HepG2 (cell line): ENCODE measurements at regions not wholly inside any gene's neighbourhood (a gene's known extent, or its start where the extent isn't known, plus 50 kb on each side); places are given as distances from the start of the nearest gene placed in this dataset.

Source experiments
- BRD4 ChIP-seq: sonication (generic); formaldehyde crosslinking; IDR thresholded peaks from 2 replicates; pipeline ENCODE4 v1.4.0; 2020; ENCODE audit warnings: missing genetic modification reagents
- EEA1 ChIP-seq: sonication (generic); formaldehyde crosslinking; IDR thresholded peaks from 2 replicates; pipeline ENCODE4 v1.5.1; 2020; ENCODE audit warnings: mild to moderate bottlenecking, missing genetic modification reagents, borderline replicate concordance
- ELF4 ChIP-seq: sonication (generic); formaldehyde crosslinking; IDR thresholded peaks from 2 replicates; pipeline ENCODE4 v1.5.0; 2020; ENCODE audit warnings: missing genetic modification reagents, mild to moderate bottlenecking, moderate library complexity, borderline replicate concordance
- ETV5 ChIP-seq: IDR thresholded peaks from 2 replicates; pipeline ENCODE4 v1.6.1; 2018; ENCODE audit warnings: missing biosample characterization, missing genetic modification reagents, inconsistent platforms, borderline replicate concordance
- HDAC2 ChIP-seq: sonication (generic); formaldehyde crosslinking; IDR thresholded peaks from 2 replicates; pipeline ENCODE4 v1.4.0; 2020; ENCODE audit warnings: missing genetic modification reagents
- SIX1 ChIP-seq: sonication (generic); formaldehyde crosslinking; IDR thresholded peaks from 2 replicates; pipeline ENCODE4 v1.4.0; 2020; ENCODE audit warnings: missing genetic modification reagents, borderline replicate concordance
- SMAD1 ChIP-seq: sonication (generic); formaldehyde crosslinking; IDR thresholded peaks from 2 replicates; pipeline ENCODE4 v1.4.0; 2020; ENCODE audit warnings: missing genetic modification reagents, low read depth, mild to moderate bottlenecking, borderline replicate concordance
- SMAD9 ChIP-seq: sonication (generic); formaldehyde crosslinking; IDR thresholded peaks from 2 replicates; pipeline ENCODE4 v1.5.1; 2020; ENCODE audit warnings: mild to moderate bottlenecking, missing genetic modification reagents
- SP5 ChIP-seq: IDR thresholded peaks from 2 replicates; pipeline ENCODE4 v1.6.1; 2016; ENCODE audit warnings: low read depth, borderline replicate concordance
- SPEN ChIP-seq: sonication (generic); formaldehyde crosslinking; IDR thresholded peaks from 2 replicates; pipeline ENCODE4 v1.5.1; 2020; ENCODE audit warnings: low read depth, mild to moderate bottlenecking, missing genetic modification reagents
- STAG1 ChIP-seq: sonication (generic); formaldehyde crosslinking; IDR thresholded peaks from 2 replicates; pipeline ENCODE4 v1.4.0; 2020; ENCODE audit warnings: missing genetic modification reagents
- TEAD2 ChIP-seq: sonication (generic); formaldehyde crosslinking; IDR thresholded peaks from 2 replicates; pipeline ENCODE4 v1.9.0; 2021; ENCODE audit warnings: missing genetic modification reagents
- ZBTB21 ChIP-seq: sonication (generic); formaldehyde crosslinking; IDR thresholded peaks from 2 replicates; pipeline ENCODE4 v1.4.0; 2020; ENCODE audit warnings: missing genetic modification reagents
- ZBTB26 ChIP-seq: IDR thresholded peaks from 2 replicates; pipeline ENCODE4 v1.6.1; 2016; ENCODE audit warnings: missing compliant biosample characterization, missing genetic modification reagents, borderline replicate concordance
- ZNF256 ChIP-seq: sonication (generic); formaldehyde crosslinking; conservative IDR thresholded peaks from 2 replicates; pipeline ENCODE4 v1.4.0; 2020; ENCODE audit warnings: missing genetic modification reagents
- ZNF510 ChIP-seq: sonication (generic); formaldehyde crosslinking; IDR thresholded peaks from 2 replicates; pipeline ENCODE4 v1.4.0; 2020; ENCODE audit warnings: low read depth, mild to moderate bottlenecking, missing genetic modification reagents
- ZNF674 ChIP-seq: sonication (generic); formaldehyde crosslinking; IDR thresholded peaks from 2 replicates; pipeline ENCODE4 v1.5.0; 2020; ENCODE audit warnings: low read depth, mild to moderate bottlenecking, missing genetic modification reagents
- ZNF782 ChIP-seq: sonication (generic); formaldehyde crosslinking; IDR thresholded peaks from 2 replicates; pipeline ENCODE4 v1.4.0; 2020; ENCODE audit warnings: missing genetic modification reagents, mild to moderate bottlenecking, borderline replicate concordance
- ZNF883 ChIP-seq: sonication (generic); formaldehyde crosslinking; IDR thresholded peaks from 2 replicates; pipeline ENCODE4 v1.5.1; 2020; ENCODE audit warnings: mild to moderate bottlenecking, missing genetic modification reagents; ENCODE audit errors: not compliant biosample characterization
- ZUFSP ChIP-seq: sonication (generic); formaldehyde crosslinking; IDR thresholded peaks from 2 replicates; pipeline ENCODE4 v1.9.0; 2021; ENCODE audit warnings: missing genetic modification reagents, mild to moderate bottlenecking, borderline replicate concordance
- TF ChIP-seq, protein P1 (sequence below): sonication (generic); formaldehyde crosslinking; IDR thresholded peaks from 2 replicates; pipeline ENCODE4 v1.4.0; 2020; ENCODE audit warnings: missing genetic modification reagents
- TF ChIP-seq, protein P2 (sequence below): sonication (generic); formaldehyde crosslinking; IDR thresholded peaks from 2 replicates; pipeline ENCODE4 v1.8.1; 2022; ENCODE audit warnings: low read depth, mild to moderate bottlenecking, missing genetic modification reagents

- TF ChIP-seq, protein P1, sequence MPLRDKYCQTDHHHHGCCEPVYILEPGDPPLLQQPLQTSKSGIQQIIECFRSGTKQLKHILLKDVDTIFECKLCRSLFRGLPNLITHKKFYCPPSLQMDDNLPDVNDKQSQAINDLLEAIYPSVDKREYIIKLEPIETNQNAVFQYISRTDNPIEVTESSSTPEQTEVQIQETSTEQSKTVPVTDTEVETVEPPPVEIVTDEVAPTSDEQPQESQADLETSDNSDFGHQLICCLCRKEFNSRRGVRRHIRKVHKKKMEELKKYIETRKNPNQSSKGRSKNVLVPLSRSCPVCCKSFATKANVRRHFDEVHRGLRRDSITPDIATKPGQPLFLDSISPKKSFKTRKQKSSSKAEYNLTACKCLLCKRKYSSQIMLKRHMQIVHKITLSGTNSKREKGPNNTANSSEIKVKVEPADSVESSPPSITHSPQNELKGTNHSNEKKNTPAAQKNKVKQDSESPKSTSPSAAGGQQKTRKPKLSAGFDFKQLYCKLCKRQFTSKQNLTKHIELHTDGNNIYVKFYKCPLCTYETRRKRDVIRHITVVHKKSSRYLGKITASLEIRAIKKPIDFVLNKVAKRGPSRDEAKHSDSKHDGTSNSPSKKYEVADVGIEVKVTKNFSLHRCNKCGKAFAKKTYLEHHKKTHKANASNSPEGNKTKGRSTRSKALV (CRISPR knock-in tag) = no peak
- TF ChIP-seq SIX1 (CRISPR knock-in tag) (no peak; the same call in 1 of the 2 replicates), ZNF510 (no peak), SMAD9 (CRISPR knock-in tag) (no peak), ZNF256 (no peak), EEA1 (no peak), SMAD1 (no peak), STAG1 (CRISPR knock-in tag) (peak; percentile 63), SP5 (CRISPR knock-in tag) (peak; percentile 47; the same call in 1 of the 2 replicates), SPEN (0 out of 2 replicates have a peak, but pooled peaks have one; percentile 41), ZNF883 (CRISPR knock-in tag) (no peak), ETV5 (CRISPR knock-in tag) (peak; percentile 21; the same call in 1 of the 2 replicates), BRD4 (CRISPR knock-in tag) (no peak), HDAC2 (CRISPR knock-in tag) (peak; percentile 43; the same call in 1 of the 2 replicates), ZBTB26 (CRISPR knock-in tag) (no peak), ZNF782 (no peak), ZNF674 (CRISPR knock-in tag) (no peak), TEAD2 (CRISPR knock-in tag) (no peak), ZUFSP (CRISPR knock-in tag) (no peak), ELF4 (no peak), ZBTB21 (CRISPR knock-in tag) (no peak)
- TF ChIP-seq, protein P2, sequence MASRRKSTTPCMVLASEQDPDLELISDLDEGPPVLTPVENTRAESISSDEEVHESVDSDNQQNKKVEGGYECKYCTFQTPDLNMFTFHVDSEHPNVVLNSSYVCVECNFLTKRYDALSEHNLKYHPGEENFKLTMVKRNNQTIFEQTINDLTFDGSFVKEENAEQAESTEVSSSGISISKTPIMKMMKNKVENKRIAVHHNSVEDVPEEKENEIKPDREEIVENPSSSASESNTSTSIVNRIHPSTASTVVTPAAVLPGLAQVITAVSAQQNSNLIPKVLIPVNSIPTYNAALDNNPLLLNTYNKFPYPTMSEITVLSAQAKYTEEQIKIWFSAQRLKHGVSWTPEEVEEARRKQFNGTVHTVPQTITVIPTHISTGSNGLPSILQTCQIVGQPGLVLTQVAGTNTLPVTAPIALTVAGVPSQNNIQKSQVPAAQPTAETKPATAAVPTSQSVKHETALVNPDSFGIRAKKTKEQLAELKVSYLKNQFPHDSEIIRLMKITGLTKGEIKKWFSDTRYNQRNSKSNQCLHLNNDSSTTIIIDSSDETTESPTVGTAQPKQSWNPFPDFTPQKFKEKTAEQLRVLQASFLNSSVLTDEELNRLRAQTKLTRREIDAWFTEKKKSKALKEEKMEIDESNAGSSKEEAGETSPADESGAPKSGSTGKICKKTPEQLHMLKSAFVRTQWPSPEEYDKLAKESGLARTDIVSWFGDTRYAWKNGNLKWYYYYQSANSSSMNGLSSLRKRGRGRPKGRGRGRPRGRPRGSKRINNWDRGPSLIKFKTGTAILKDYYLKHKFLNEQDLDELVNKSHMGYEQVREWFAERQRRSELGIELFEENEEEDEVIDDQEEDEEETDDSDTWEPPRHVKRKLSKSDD (CRISPR knock-in tag) = no peak
These were observed 220.6 kb upstream of the ZC4H2 start (continued) for GRCh38 chrX:65196758-65197360.
